Ovary (tissue), 3 donors: ENCODE measurements at regions not wholly inside any gene's neighbourhood (a gene's known extent, or its start where the extent isn't known, plus 50 kb on each side); places are given as distances from the start of the nearest gene placed in this dataset.

ENCODE experiments used
- CTCF ChIP-seq, 3 donors: fragments of 450-650 bp in 2 of 3; fragments of 200-600 bp in 1 of 3; IDR thresholded peaks; one replicate each; pipeline versions ENCODE4 v1.5.1 to v1.8.0; 2016 to 2022; ENCODE audit warnings: antibody characterized with exemption in 3 of 3, mild to moderate bottlenecking in 1 of 3
- EP300 ChIP-seq: sonication (generic); formaldehyde crosslinking; IDR thresholded peaks from one replicate; pipeline ENCODE4 v1.6.1; 2017; ENCODE audit warnings: antibody characterized with exemption
- POLR2A ChIP-seq: fragments of 450-650 bp; IDR thresholded peaks from one replicate; pipeline ENCODE4 v1.6.1; 2017; ENCODE audit warnings: antibody characterized with exemption, mild to moderate bottlenecking, moderate library complexity
- donor health status: DM: no; HTN: no; CAD: no.

- no peak for TF ChIP-seq CTCF (IDR thresholded peaks at IDR 0.05)
- no peak for TF ChIP-seq POLR2A
- no peak for TF ChIP-seq EP300
Measured at GRCh38 chr4:14562901-14563300, 439.4 kb upstream of the CPEB2 start.
